Uterus (tissue), 3 donors: ENCODE measurements at regions not wholly inside any gene's neighbourhood (a gene's known extent, or its start where the extent isn't known, plus 50 kb on each side); places are given as distances from the start of the nearest gene placed in this dataset.

Experiments
- DNase-seq, 2 donors: peaks; one replicate each; pipeline ENCODE4 v3.0.0-alpha.2; 2019 to 2020
- H3K27ac ChIP-seq, 2 donors: fragments of 200-600 bp; sonication (generic); 1 replicate in 1 of 2; 2 replicates in 1 of 2; pipeline ENCODE4 v1.5.1; 2016 to 2018
- H3K27me3 ChIP-seq, 2 donors: fragments of 200-600 bp; sonication (generic); one replicate each; pipeline ENCODE4 v1.5.1; 2018 to 2019; ENCODE audit warnings: control low read depth in 1 of 2
- H3K36me3 ChIP-seq, 2 donors: fragments of 200-600 bp; sonication (generic); one replicate each; pipeline ENCODE4 v1.5.1; 2019; ENCODE audit warnings: control low read depth in 1 of 2
- H3K4me1 ChIP-seq, 2 donors: fragments of 200-600 bp; sonication (generic); one replicate each; pipeline ENCODE4 v1.5.1; 2018 to 2019; ENCODE audit warnings: control low read depth in 1 of 2
- H3K4me3 ChIP-seq, 2 donors: fragments of 200-600 bp; sonication (generic); 1 replicate in 1 of 2; 2 replicates in 1 of 2; pipeline ENCODE4 v1.5.1; 2018 to 2019; ENCODE audit warnings: mild to moderate bottlenecking in 1 of 2
- H3K9me3 ChIP-seq, 2 donors: fragments of 200-600 bp; sonication (generic); one replicate each; pipeline ENCODE4 v1.5.1; 2019; ENCODE audit warnings: control low read depth in 1 of 2
- POLR2A ChIP-seq, 2 donors: fragments of 450-650 bp; IDR thresholded peaks; one replicate each; pipeline ENCODE4 v1.6.1; 2016; ENCODE audit warnings: antibody characterized with exemption in 2 of 2, mild to moderate bottlenecking in 1 of 2, moderate library complexity in 1 of 2
- intact Hi-C: fragments of 100-400 bp; cut with DNase I; formaldehyde crosslinking; loops from one replicate; pipeline ENCODE4 v1.15.1; 2023; ENCODE audit warnings: low total_unique reads
- TF ChIP-seq, protein P1 (sequence below), 4 experiments: fragments of 200-600 bp in 2 of 4; fragments of 450-650 bp in 2 of 4; sonication (generic) in 2 of 4; IDR thresholded peaks; one replicate each; pipeline ENCODE4 v1.5.1; 2016 to 2019; ENCODE audit warnings: antibody characterized with exemption in 4 of 4, mild to moderate bottlenecking in 2 of 4, moderate library complexity in 1 of 4
- donor health status: DM: yes; HTN: yes; CAD: no.

DNA sequence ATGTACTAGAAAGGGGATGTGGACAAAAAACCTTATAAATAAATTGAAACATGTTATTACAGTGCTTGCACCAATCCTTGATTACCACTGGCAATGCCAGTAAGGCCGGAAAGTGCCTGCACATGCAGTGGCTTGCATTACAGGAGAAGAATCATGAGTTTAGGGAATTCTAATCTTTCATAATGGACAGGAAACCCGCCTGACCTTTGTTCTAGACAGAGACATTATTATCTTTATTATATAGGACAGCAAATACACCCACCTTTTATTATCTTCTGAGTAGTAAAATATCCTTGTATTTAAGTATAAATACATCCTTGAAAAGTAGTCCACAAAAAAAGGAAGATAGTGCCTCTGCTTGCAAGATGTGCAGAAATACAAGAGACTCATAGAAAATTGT, 379.9 kb upstream of the LCORL start:
- intact Hi-C loops, result no loop called here
- H3K9me3 ChIP-seq, result no peaks in the 10 kb centered on the region
- no peaks in the 10 kb centered on the region for H3K36me3 ChIP-seq
- no peak overlapping the region for H3K27ac ChIP-seq
- H3K4me1 ChIP-seq, result no peaks in the 10 kb centered on the region
- H3K27me3 ChIP-seq, result no peaks in the 10 kb centered on the region
- no peak for DNase-seq
- no peak overlapping the region for H3K4me3 ChIP-seq
- TF ChIP-seq, protein P1, sequence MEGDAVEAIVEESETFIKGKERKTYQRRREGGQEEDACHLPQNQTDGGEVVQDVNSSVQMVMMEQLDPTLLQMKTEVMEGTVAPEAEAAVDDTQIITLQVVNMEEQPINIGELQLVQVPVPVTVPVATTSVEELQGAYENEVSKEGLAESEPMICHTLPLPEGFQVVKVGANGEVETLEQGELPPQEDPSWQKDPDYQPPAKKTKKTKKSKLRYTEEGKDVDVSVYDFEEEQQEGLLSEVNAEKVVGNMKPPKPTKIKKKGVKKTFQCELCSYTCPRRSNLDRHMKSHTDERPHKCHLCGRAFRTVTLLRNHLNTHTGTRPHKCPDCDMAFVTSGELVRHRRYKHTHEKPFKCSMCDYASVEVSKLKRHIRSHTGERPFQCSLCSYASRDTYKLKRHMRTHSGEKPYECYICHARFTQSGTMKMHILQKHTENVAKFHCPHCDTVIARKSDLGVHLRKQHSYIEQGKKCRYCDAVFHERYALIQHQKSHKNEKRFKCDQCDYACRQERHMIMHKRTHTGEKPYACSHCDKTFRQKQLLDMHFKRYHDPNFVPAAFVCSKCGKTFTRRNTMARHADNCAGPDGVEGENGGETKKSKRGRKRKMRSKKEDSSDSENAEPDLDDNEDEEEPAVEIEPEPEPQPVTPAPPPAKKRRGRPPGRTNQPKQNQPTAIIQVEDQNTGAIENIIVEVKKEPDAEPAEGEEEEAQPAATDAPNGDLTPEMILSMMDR (IDR thresholded peaks at IDR 0.05), result no peak
- no peak for TF ChIP-seq POLR2A (IDR thresholded peaks at IDR 0.05)

GRCh38 chr4:18398661-18399060, 377.1 kb upstream of the LCORL start:
- TF ChIP-seq, protein P1 (IDR thresholded peaks at IDR 0.05), result no peak
- no peak for TF ChIP-seq POLR2A (IDR thresholded peaks at IDR 0.05)
- H3K27ac ChIP-seq, result no peak overlapping the region
- no peak for DNase-seq
- H3K27me3 ChIP-seq, result no peaks in the 10 kb centered on the region
- no peak overlapping the region for H3K4me3 ChIP-seq
- H3K9me3 ChIP-seq, result no peaks in the 10 kb centered on the region
- no peaks in the 10 kb centered on the region for H3K4me1 ChIP-seq
- no peaks in the 10 kb centered on the region for H3K36me3 ChIP-seq
- intact Hi-C loops, result no loop called here

DNA sequence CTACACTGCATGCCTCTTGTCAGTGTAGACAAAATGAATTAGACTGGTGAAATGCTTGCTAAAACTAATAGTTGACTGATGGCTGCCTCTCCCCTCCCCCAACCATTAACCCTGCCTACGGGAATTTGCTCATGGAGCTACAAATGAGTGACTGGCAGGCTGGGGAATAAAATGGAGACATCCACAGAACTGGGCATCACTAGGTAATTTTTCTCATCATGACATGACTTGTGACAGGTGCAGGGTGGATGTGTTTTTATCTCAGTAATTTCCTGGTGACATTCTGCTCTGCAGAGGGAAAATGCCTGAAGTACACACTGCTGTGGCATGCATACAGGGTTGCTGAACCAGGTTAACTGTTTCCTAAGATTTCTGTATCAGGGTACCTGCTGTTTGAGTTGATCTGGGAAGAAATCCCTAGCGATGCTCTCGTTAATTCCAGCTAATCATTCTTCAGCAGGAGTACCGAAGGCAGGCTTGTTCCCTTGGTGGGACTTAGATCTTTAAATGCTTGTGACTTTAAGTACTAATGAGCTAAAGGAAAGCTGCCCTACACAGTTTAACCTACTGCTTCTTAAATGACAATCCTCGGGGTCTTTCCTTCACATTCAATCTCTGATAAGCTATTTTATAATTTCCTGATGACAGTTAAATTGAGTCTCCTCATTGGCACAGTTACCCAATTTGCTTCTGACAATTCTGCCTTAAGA, 376.3 kb upstream of the LCORL start:
- H3K4me3 ChIP-seq, result no peak overlapping the region
- H3K36me3 ChIP-seq, result no peaks in the 10 kb centered on the region
- H3K9me3 ChIP-seq, result no peaks in the 10 kb centered on the region
- H3K27ac ChIP-seq, result no peak overlapping the region
- no peak for DNase-seq
- H3K27me3 ChIP-seq, result no peaks in the 10 kb centered on the region
- TF ChIP-seq, protein P1 (IDR thresholded peaks at IDR 0.05), result no peak
- TF ChIP-seq POLR2A (IDR thresholded peaks at IDR 0.05), result no peak
- intact Hi-C loops, result no loop called here
- H3K4me1 ChIP-seq, result no peaks in the 10 kb centered on the region

GRCh38 chr4:18394656-18395055, 373.1 kb upstream of the LCORL start:
- no peaks in the 10 kb centered on the region for H3K9me3 ChIP-seq
- no peaks in the 10 kb centered on the region for H3K27me3 ChIP-seq
- DNase-seq, result no peak
- no peak for TF ChIP-seq POLR2A (IDR thresholded peaks at IDR 0.05)
- TF ChIP-seq, protein P1 (IDR thresholded peaks at IDR 0.05), result no peak
- intact Hi-C loops, result no loop called here
- H3K4me3 ChIP-seq, result no peak overlapping the region
- H3K4me1 ChIP-seq, result no peaks in the 10 kb centered on the region
- H3K36me3 ChIP-seq, result no peaks in the 10 kb centered on the region
- no peak overlapping the region for H3K27ac ChIP-seq

GRCh38 chr4:18391354-18391728, 369.8 kb upstream of the LCORL start:
- TF ChIP-seq, protein P1 (IDR thresholded peaks at IDR 0.05), result no peak
- no peak for TF ChIP-seq POLR2A (IDR thresholded peaks at IDR 0.05)
- Histone ChIP-seq H3K9me3 (no peaks in the 10 kb centered on the region), H3K4me3 (no peak overlapping the region), H3K4me1 (no peaks in the 10 kb centered on the region), H3K36me3 (no peaks in the 10 kb centered on the region), H3K27ac (no peak overlapping the region), H3K27me3 (no peaks in the 10 kb centered on the region)
- intact Hi-C loops, result no loop called here
- DNase-seq, result no peak
